Parathyroid adenoma (tissue), 2 donors: ENCODE measurements at regions not wholly inside any gene's neighbourhood (a gene's known extent, or its start where the extent isn't known, plus 50 kb on each side); places are given as distances from the start of the nearest gene placed in this dataset.
"Not testable (repeated sequence)": the region's sequence is repeated elsewhere in the genome, so short reads cannot be mapped to it uniquely, and the experiment has no call there.

ENCODE experiments used
- H2AFZ ChIP-seq: fragments of 300-600 bp; sonication (generic); one replicate; pipeline ENCODE4 v1.7.0; 2017; ENCODE audit warnings: antibody characterized with exemption, mild to moderate bottlenecking
- H3K27ac ChIP-seq: fragments of 300-600 bp; sonication (generic); one replicate; pipeline ENCODE4 v1.7.0; 2017
- H3K27me3 ChIP-seq: fragments of 300-600 bp; sonication (generic); one replicate; pipeline ENCODE4 v1.7.0; 2017; ENCODE audit warnings: low read length; ENCODE audit not compliant: control insufficient read depth, insufficient read depth
- H3K36me3 ChIP-seq: fragments of 300-600 bp; sonication (generic); one replicate; pipeline ENCODE4 v1.7.0; 2017; ENCODE audit warnings: low read length; ENCODE audit not compliant: control insufficient read depth, insufficient read depth
- H3K4me1 ChIP-seq: fragments of 300-600 bp; sonication (generic); one replicate; pipeline ENCODE4 v1.7.0; 2017; ENCODE audit warnings: control low read depth
- H3K4me2 ChIP-seq: fragments of 300-600 bp; sonication (generic); one replicate; pipeline ENCODE4 v1.7.0; 2017; ENCODE audit warnings: low read length
- H3K4me3 ChIP-seq: fragments of 300-600 bp; sonication (generic); one replicate; pipeline ENCODE4 v1.7.0; 2017; ENCODE audit warnings: low read depth, low read length
- H3K79me2 ChIP-seq: fragments of 300-600 bp; sonication (generic); one replicate; pipeline ENCODE4 v1.7.0; 2017; ENCODE audit warnings: control low read depth
- H3K9ac ChIP-seq: fragments of 300-600 bp; sonication (generic); one replicate; pipeline ENCODE4 v1.7.0; 2017; ENCODE audit warnings: mild to moderate bottlenecking
- H3K9me3 ChIP-seq: fragments of 300-600 bp; sonication (generic); one replicate; pipeline ENCODE4 v1.7.0; 2017; ENCODE audit warnings: low read length; ENCODE audit not compliant: control insufficient read depth
- TF ChIP-seq, protein P1 (sequence below): fragments of 300-600 bp; sonication (generic); IDR thresholded peaks from one replicate; pipeline ENCODE4 v1.7.0; 2017; ENCODE audit warnings: antibody characterized with exemption, mild to moderate bottlenecking
- donor health status: primary hyperparathyroidism.

DNA sequence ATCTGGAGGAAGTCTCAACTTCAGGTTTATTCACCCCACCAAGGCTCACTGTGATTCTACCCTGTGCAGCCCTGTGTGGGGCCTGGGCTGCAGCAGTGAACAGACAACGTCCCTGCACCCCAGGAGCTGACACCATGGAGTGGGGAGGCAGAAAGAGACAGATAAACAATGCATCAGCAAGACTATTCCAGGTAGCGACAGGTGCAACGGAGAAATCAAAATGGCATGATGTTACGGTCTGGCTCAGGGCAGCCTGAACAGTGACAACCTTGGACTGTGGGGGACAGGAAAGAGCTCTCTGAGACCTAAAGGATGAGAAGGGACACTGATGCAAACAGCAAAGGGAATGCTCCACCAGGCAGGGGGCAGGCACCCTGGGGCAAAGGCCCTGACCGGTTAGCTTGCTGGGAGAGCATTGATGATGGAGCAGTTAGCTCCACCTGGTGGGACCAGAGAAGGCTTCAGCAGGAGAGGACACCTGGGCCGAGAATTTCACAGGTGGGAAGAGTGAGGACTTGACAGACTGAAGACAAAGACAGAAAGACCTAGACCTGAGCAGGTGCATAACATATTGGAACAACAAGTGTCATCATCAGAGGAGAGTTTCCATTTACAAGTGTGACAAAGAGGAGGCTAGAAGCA is 589.9 kb downstream of the MATN1 start:
- TF ChIP-seq, protein P1, sequence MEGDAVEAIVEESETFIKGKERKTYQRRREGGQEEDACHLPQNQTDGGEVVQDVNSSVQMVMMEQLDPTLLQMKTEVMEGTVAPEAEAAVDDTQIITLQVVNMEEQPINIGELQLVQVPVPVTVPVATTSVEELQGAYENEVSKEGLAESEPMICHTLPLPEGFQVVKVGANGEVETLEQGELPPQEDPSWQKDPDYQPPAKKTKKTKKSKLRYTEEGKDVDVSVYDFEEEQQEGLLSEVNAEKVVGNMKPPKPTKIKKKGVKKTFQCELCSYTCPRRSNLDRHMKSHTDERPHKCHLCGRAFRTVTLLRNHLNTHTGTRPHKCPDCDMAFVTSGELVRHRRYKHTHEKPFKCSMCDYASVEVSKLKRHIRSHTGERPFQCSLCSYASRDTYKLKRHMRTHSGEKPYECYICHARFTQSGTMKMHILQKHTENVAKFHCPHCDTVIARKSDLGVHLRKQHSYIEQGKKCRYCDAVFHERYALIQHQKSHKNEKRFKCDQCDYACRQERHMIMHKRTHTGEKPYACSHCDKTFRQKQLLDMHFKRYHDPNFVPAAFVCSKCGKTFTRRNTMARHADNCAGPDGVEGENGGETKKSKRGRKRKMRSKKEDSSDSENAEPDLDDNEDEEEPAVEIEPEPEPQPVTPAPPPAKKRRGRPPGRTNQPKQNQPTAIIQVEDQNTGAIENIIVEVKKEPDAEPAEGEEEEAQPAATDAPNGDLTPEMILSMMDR: no peak
- H3K27me3 ChIP-seq: no peaks in the 10 kb centered on the region
- H3K9ac ChIP-seq: no peak overlapping the region
- H3K4me1 ChIP-seq: no peaks in the 10 kb centered on the region
- no peaks in the 10 kb centered on the region for H3K79me2 ChIP-seq
- no peak overlapping the region for H3K4me2 ChIP-seq
- H3K9me3 ChIP-seq: no peaks in the 10 kb centered on the region
- H2AFZ ChIP-seq: no peak overlapping the region
- H3K36me3 ChIP-seq: no peaks in the 10 kb centered on the region
- H3K4me3 ChIP-seq: no peak overlapping the region
- H3K27ac ChIP-seq: no peak overlapping the region

DNA sequence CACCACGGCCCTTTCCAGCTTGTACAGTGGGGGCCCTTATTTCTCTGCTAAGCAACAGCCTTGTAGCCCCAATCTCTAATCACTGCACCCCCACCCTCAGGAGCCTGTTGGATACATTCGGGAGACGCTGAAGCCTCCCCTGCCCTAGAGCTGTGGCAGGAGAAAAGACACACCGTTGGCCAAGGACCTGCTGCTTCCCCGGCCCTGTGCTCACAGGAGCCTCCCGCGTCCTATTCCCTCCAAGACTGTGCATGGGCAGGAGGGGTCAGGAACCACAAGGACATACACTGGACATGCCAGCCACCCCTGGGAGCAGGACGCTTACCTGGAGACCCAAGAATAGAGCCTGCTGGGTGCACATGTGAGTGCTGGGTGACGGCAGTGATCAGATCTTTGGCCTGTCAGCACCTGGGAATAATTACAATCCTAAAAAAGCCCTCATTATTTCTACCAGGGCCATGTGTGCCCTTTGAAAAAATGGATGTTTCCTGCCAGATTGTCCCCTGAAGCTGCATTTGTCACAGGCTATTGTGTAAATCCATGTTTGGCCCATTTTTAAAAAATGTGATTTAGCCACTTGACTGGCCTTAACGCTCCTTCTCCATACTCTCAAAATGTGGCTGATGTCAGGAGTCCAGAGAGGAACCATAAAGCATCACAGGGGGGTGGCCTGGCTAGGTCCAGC is 590.6 kb downstream of the MATN1 start:
- Histone ChIP-seq H3K9me3 (no peaks in the 10 kb centered on the region), H2AFZ (no peak overlapping the region), H3K4me1 (no peaks in the 10 kb centered on the region), H3K4me2 (no peak overlapping the region), H3K4me3 (no peak overlapping the region), H3K36me3 (no peaks in the 10 kb centered on the region), H3K27me3 (no peaks in the 10 kb centered on the region), H3K79me2 (no peaks in the 10 kb centered on the region), H3K9ac (no peak overlapping the region), H3K27ac (no peak overlapping the region)
- TF ChIP-seq, protein P1: no peak

DNA sequence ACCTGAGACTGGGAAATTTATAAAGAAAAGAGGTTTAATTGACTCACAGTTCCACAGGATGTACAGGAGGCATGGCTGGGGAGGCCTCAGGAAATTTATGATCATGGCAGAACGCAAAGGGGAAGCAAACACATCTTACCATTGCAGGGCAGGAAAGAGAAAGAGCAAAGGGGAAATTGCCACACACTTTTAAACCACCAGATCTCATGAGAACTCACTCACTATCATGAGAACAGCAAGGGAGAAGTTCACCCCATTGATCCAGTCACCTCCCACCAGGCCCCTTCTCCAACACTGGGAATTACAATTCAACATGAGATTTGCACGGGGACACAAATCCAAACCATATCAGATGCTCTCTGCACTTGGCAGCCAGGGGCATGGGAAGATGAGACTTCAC is 592.8 kb downstream of the MATN1 start:
- not testable (repeated sequence) for H3K4me3 ChIP-seq, H3K4me2 ChIP-seq, H3K27me3 ChIP-seq, H3K36me3 ChIP-seq, H3K79me2 ChIP-seq, H3K9me3 ChIP-seq, H3K9ac ChIP-seq, H3K27ac ChIP-seq, H2AFZ ChIP-seq, H3K4me1 ChIP-seq

DNA sequence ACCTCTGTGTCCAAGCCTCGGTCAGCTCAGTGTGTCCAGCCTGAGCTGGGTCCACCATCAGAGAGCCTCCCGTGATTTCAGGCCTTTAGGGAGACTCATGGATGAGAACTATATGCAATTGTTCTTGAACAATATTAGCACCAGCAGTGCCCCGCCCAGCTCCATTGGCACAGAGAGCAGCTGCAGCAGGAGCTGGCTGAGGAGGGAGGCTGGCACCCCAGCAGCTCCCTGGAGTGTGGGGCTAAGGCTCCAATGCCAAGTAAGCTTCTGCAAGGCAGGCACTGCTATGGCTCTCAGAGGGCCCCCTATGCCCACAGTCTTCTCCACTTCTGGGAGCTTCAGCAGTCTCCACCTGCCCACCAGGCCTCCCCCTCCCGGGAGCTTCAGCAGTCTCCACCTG is 593.3 kb downstream of the MATN1 start:
- TF ChIP-seq, protein P1: no peak
- Histone ChIP-seq H3K36me3 (no peaks in the 10 kb centered on the region), H3K9me3 (no peaks in the 10 kb centered on the region), H3K9ac (no peak overlapping the region), H2AFZ (no peak overlapping the region), H3K4me1 (no peaks in the 10 kb centered on the region), H3K79me2 (no peaks in the 10 kb centered on the region), H3K4me2 (no peak overlapping the region), H3K4me3 (no peak overlapping the region), H3K27me3 (no peaks in the 10 kb centered on the region), H3K27ac (no peak overlapping the region)

DNA sequence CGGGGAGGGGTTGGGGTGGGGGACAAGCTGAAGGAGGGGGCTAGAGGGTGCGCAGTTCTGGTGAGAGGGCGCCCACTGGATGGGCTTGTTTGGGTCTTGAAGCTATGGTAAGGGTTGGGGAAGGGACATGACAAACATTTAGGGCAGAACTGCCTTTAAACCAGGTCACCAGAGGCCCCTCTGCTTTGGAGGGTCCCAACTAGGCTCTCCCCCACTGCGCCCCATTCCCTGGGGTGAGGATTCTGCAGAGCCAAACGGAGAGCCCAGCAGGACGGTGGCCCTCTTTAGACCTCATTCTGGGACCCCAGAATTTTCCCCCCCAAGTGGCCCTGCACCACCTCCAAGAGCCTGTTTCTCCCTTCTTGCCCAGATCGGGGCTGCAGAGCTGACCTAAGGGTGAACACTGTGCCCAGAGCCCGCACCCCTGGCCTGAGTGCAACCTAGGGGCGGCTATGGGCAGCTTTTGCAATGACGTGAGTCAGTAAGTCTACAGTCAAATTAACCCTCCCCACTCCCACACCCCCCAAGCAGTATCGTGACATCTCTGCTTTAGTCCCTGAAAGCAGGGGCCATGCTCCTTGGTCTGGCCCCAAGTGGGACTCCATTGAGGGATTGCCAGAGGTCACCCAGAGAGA is 593.8 kb downstream of the MATN1 start:
- H2AFZ ChIP-seq: no peak overlapping the region
- no peak overlapping the region for H3K9ac ChIP-seq
- no peak overlapping the region for H3K4me2 ChIP-seq
- no peak overlapping the region for H3K27ac ChIP-seq
- no peaks in the 10 kb centered on the region for H3K79me2 ChIP-seq
- no peaks in the 10 kb centered on the region for H3K4me1 ChIP-seq
- TF ChIP-seq, protein P1: no peak
- no peak overlapping the region for H3K4me3 ChIP-seq
- no peaks in the 10 kb centered on the region for H3K36me3 ChIP-seq
- no peaks in the 10 kb centered on the region for H3K27me3 ChIP-seq
- H3K9me3 ChIP-seq: no peaks in the 10 kb centered on the region
